GM03348 (cell line): ENCODE measurements at regions not wholly inside any gene's neighbourhood (a gene's known extent, or its start where the extent isn't known, plus 50 kb on each side); places are given as distances from the start of the nearest gene placed in this dataset.
"Not testable (repeated sequence)": the region's sequence is repeated elsewhere in the genome, so short reads cannot be mapped to it uniquely, and the experiment has no call there.

ENCODE experiments used
- DNase-seq: peaks from one replicate; pipeline ENCODE4 v3.0.0; 2012; ENCODE audit warnings: low spot score

DNA sequence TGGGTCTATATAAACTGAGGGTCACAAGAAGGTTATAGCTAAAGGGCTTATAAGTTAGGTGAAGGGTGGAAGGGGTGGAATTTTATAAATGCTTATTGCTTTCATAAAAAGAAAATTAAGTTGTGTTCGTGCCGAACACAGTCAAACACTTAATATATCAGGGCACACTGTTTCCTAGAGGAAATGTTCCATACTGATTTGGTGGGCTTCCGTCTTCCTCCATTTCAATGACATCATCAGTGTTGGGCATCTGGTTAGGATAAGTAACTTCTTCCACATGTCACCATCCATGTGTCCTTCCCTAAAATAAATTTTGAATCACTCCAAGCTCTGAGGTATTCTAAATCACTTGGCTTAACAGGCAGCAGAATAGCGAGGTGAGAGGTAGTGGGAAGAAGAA lies 466.4 kb downstream of the MED13L start:
- DNase-seq, result no peak

DNA sequence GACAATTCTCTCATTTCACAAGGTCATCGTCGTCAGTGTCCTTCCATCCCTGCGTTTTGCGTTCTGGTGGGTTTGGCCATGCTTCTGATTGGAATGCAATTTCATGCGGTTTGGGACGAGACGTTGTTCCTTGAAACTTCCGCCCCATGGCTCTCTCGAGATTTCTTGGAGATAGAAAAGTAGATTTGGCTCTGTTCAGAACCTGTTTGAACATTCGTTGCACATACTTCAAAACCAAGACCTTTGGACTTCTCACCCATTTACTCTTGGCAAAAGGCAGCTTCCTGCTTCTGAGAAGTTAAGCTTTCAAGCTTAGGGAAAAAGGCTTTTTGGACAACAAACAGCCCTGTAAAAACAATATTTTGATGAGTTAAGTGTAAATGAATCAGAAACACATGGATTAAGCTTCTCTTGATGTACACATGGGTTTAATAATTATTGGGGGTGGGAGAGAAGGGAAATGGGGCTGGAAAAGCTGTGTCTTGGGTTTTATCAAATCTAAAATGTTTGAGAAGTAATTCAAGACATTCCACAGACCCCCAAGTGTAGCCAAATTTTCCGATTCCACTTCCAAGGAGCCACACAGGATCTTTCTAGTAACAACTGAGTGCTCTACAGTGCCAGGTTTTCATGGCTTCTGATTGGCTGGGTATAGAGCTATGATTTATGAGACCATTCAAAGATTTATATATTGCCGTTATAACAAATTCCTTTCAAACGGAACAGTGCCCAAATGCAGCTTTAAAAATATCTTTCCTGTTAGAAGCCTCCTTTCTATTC lies 467.2 kb downstream of the MED13L start:
- no peak for DNase-seq

DNA sequence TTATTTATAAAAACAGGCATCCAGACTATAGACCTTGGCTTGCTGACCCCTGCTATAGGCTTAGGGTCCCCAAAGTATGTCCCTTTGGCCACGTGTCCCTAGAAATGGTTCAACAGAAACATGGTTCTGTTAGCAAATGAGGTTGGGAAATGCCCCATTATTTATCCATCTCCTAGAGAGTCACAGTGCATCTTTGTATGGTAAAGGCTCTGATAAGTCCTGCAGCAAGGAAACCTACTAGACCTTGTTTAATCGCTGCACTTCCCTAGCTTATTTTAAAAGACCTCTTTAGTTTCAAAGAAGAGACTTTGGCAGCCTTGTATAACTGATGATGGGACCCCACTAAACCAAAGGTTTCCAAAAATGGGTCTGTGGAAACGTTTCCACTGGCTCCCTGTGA lies 471.5 kb downstream of the MED13L start:
- no peak for DNase-seq

DNA sequence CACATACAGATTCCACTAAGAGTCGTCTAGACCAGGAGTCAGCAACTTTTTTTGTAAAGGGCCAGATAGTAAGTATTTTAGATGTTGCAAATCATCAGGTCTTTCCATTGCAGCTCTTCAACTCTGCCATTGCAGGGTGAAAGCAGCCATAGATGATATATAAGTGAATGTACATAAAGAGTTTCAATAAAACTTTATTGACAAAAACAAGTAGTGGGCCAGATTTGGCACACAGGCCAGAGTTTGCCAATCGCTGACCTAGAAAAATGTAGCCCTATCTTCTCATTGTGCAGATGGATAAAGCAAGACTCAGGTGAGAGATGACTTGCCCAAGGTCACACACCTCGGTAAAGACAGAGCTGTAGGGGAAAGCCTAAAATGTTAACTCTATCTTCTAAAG lies 474.7 kb downstream of the MED13L start:
- no peak for DNase-seq

DNA sequence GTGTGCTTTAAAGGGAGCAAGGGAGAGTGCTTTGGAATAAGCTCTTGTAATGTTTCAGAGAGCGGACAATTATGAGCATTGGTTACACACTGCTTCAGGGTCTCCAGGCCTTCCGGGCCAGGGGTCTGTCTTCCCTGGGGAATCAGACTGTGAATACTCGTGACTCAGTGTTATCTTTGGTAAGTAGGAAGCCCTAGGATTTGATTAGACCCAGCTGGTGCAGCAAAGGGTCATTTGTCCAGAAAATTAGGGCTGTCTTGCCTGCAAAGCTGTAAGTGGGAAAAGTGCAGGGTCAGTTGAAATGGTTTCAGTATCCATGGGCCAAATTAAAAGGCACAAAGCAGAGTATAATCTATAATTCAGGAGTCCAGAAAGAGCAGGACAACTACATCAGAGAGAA lies 475.6 kb downstream of the MED13L start:
- no peak for DNase-seq

DNA sequence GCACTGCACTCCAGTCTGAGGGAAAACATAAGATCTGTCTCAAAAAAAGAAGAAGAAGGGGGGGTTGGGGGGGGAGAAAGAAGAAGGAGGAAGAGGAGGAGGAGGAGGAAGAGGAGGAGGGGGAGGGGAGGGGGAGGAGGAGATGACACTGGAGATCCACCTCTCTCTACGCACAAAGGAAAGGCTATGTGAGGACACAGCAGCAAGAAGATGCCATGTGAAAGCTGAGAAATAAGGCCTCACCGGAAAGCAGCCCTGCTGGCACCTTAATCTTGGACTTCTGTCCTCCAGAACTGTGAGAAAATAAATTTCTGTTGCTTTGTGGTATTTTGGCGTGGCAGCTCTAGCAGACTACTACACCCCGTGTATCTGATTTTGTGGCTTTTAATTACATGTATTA lies 477.9 kb downstream of the MED13L start:
- no peak for DNase-seq

DNA sequence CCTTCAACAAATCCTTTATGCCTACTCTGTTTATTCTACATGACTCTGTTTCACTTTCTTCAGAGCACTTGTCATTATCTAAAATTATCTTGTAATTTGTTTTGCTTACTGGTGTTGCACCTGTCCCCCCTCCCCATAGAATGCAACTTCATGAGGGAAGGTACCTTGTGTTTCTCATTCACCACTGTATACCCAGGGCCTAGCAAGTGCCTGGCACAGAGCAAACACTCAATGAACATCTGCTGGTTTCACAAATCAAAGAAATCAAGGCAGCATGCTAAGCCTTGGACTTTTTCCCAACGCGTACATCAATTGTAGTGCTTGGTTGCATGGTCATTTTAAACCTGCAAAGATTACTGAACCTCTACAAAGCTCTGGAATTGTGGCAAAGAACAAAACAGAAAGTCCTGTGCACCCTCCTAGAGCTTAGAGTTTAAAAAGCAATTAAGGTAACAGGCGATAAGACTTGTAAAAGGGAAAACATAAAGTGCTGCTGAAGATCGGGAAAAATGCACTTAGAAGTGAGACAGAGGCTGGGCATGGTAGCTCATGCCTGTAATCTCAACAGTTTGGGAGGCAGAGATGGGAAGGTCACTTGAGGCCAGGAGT lies 479.1 kb downstream of the MED13L start:
- no peak for DNase-seq

DNA sequence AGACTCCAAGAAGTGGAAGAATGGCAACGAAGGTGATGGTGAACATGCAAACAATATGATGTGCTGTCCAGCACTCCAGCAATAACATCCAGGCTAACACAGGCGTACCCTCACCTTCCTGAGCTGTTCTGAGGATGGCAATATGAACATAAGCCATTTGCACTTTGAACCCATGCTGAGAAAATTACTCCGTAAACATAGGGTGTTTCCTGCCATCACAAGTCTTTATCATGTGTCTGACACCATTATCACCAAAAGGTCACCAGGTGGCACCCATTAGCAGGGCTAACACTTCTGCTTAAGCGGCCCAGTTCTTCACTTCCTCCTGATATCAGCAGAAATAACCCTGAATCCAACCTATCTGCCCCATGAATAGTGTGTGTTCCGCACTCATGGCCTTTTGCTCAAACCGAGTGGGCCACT lies 482.8 kb downstream of the MED13L start:
- DNase-seq, result no peak

DNA sequence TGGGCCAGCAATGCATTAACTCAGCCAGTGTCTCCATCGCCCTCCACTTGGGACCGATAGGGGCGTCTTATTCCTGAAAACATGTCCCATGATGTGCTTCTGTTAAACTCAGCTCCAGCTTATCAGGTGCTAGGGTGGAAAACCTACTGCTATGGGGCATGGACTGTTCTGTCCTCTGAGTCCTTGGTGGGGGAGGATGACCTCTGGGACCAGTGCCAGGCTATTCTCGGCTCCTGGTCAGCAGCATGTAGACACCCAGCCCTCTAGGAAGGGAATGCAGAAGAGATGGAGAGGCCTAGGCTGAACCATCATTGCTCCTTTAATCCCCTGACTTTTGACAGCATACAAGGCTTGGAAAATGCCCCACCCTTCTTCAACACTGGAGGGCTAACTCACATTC lies 486.2 kb downstream of the MED13L start:
- DNase-seq, result no peak

DNA sequence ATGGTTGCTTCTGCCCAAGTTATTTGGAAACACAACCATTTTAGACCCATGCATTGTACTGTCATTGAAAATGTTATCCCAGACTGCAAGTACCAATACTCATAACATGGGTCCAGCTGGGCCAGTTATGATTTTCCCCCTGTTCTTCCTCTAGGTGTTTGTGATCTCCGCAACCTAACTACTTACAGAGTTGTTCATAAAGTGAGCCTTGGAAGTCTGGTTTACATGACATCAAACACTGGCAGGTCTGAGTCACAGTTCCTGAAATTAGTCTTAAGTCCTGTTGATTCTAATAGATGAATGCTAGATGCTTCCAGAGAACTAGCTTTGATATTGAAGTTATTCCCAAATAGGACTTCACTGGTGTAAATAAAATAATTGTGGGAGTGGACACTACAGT lies 487.0 kb downstream of the MED13L start:
- no peak for DNase-seq

DNA sequence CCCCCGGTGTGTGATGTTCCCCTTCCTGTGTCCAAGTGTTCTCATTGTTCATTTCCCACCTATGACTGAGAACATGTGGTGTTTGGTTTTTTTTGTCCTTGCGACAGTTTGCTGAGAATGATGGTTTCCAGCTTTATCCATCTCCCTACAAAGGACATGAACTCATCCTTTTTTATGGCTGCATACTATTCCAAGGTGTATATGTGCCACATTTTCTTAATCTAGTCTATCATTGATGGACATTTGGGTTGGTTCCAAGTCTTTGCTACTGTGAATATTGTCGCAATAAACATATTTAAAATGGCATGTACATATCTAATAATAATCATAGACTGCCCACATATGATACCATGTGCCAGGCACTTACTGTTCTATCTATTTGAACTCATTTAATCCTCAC lies 491.0 kb downstream of the MED13L start:
- not testable (repeated sequence) for DNase-seq

DNA sequence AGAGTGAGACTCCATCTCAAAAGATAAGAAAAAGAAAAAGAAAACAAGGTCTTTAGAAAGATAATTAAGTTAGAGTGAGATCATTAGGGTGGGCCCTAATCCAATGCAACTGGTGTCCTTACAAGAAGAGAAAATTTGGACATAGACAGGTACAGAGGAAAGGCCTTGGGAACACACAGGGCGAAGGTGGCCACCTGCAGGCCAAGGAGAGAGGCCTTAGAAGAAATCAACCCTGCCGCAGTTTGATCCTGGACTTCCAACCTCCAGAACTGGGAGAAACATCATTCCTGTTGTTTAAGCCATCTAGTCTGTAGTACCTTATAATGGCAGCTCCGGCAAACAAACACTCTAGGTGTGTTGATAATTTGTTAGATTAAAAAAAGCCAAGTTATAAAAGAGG lies 491.9 kb downstream of the MED13L start:
- no peak for DNase-seq

DNA sequence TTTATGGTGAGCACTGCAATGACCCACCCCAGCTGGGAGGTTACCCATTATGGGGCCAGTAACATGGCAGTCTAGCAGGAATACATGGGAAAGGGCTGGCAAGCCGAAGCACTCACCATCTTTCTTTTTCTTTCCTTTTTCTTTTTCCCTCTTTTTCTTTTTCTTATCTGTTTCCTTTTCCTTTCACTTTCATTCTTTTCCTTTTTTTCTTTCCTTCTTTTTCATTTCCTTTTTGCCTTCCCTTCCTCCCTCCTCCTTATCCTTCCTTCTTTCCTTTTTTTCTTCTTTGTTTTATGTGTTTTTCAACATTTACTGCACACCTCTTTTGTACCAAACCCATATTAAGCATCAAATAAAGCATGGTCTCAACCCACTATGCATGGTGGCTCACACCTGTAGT lies 501.1 kb downstream of the MED13L start:
- no peak for DNase-seq

DNA sequence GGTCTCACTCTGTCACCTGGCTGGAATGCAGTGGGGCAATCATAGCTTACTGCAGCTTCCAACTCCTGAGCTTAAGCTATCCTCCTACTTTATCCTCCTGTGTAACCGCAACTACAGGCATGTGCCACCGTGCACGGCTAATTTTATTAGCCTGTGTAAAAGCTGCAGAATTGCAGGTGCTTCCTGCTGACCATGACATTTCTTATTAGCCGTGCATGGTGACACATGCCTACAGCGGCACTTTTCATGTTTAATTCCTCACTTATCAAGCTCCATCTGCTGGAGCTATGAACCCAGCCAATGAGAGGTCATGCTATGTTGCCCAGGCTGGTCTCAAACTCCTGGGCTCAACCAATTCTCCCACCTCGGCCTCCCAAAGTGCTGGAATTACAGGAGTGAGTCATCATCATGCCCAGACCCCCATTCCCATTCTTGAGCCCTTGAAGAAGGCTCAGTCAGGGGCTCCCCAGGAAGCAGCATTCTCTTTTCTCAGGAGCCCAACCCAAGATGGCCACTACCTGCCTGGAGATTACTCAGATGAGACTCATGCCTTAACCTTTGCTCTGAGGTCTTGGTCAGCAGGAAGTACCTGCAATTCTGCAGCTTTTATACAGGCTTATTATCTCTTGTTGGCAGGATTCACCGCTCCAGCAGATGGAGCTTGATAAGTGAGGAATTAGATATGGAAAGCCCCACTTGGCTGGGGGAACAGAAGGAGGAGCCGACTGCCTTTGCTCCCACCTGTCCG lies 503.2 kb downstream of the MED13L start:
- DNase-seq, result no peak

DNA sequence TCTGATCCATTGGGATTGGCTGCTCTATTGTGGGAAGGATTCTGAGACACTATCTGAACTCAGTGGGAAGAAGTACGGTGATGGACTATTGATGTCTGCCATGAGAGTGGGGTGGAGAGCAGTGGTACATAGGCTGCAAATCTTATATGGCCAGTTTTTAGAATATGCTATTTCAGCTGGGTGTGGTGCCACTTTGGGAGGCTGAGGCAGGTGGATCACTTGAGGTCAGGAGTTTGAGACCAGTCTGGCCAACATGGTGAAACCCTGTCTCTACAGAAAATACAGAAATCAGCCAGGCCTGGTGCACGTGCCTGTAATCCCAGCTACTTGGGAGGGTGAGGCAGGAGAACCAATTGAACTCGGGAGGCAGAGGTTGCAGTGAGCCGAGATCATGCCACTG lies 505.9 kb downstream of the MED13L start:
- no peak for DNase-seq

DNA sequence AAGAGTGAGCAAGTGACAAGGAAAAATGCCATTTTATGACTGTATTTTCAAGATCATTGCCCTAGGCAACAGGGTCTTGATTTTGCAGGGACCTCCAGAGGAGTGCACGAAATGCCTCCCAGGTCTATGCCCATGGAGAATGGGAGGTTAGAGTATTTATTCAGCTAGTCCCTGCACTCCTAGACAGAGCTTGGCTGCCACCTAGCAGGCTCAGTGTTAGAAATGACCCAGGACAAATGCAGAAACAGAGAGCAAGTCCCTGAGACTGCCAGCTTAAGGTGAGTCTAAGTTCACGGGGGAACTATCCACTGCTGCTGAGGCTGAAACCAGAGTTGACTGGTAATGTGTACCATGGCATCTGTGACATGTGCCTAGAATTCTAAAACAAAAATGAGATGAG lies 506.4 kb downstream of the MED13L start:
- DNase-seq, result peak; percentile 16

DNA sequence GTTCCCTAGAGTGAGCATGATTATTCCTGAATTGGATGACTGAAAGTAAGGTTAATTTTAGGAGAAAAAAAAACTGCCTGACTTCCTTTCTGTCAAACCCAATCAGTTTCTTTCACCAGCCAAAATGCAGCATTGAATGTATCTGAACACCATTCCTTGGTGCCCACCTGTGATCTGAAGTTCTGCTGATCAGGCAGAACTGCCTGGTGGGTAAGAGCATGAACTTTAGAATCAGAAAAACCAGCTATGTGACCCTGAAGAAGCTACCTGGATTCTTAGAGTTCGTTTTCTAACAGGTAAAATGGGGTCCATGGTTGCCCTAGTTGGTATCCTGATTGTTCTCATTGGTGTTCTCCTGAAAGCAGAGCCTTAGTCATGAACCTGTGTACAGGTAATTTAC lies 506.9 kb downstream of the MED13L start:
- no peak for DNase-seq

DNA sequence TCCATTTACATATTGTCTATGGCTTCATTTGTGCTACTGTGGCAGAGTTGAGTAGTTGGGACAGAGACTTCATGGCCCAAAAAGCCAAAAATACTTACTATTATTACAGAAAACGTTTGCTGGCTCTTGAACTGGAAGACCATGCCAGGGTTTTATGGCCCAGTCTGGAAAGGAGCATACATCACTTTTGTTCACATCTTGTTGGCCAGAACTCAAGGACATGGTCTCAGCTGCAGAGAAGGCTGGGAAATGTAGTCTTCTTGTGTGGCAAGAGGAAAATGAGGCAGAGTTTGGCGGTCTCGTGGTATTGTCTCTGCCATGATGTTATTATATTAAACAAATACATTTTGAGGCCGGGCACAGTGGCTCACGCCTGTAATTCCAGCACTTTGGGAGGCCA lies 509.6 kb downstream of the MED13L start:
- no peak for DNase-seq

DNA sequence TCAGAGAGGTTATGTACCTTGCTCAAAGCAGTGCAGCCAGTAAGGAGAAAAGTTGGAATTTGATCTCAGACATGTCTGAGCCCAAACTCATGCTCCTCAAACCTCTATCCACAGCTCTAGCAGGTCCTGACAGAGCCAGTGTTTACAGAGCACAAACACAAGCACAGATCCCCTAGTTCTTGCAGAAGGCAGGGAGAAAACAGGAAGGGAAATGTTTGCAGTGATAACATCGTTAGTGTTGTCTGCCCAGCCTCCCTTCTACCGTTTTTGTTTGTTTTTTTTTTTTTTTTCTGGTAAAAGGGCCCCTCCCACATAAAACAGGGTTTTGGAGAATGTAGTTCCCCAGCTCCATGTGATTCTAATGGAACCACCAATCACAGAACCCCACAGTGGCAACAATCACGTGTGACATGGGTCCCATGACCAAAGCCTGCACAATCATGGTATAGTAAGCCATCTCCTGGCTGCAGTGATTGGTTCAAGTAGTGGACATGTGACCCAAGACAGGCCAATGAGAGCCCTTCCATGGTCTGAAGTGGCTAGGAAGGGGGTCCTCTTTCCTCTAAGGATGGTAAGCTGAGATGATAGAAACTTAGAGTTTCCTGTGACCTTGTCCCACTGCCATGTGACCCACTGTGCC lies 513.4 kb downstream of the MED13L start:
- DNase-seq, result no peak

DNA sequence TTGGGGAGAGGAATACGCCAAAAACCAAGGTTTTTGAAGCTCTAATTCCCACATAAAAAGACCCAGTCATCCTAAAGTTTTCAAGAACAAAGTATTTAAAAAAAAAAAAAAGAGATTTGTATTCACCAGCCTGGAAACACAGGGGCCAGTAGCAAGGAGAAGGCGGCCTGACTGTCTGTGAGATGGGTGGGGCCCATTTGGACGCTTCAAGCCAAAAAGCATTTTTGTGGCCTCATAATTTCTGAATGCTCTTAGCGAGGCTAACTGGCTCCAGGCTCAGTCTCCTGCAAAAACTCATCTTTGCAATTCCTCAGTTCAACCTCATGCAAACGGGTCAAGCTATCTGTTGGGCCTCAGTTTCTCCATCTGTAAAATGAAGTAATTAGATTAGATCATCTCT lies 514.1 kb downstream of the MED13L start:
- peak; percentile 80 for DNase-seq

DNA sequence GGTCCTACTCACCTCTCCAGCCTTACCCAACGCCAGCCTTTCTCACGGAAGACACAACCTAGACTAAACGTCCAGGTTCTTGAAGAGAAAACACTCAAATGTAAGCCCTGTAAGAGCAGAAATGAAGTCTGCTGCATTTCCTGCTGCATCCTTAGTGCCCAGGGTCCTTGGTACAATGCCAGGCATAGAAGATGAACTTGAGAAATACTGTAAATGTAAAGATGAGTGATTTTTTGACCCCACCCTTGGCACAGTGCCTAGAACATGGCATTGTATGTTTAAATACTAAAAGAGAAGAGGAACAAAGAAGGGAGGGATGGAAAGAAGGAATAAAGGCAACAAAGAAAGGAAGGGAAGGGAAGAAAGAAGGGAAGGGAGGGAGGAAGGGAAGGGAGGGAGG lies 514.6 kb downstream of the MED13L start:
- no peak for DNase-seq

DNA sequence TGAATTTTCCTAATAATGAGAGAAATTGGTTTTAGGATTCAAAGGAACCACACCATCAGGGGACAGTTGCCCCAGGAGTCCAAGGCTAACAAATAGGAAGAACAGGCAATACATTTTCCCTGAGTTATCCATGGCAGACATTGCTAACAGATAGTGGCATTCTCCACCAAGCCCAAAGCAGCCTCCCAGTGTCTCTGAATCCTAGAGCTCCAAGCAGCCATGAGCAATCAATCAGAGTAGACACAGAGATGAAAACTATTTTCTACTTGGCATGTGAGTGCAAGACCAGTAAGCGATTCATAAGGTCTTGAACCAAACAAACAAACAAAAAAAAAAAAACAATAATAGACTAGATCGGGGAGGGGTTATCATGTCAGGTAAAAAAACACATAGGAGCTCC lies 515.7 kb downstream of the MED13L start:
- no peak for DNase-seq

DNA sequence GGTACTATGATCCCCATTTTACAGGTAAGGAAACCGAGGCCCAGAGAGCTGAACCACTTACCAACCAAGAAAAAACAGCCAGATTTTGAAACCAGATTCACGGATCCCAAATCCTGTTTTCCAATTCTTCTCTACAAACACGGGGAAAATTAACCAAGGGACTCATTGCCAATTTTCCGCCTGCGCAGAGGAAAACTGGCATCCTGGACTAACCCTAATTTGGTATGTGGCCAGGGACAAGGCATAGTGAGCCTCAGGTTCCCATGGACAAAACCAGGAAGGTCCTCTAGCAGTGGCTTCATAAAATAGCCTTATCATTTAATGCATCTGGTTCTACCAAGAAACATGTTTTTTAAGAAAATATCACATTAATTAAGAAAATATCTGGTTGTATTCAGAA lies 517.3 kb downstream of the MED13L start:
- DNase-seq, result no peak
